GM19468 (cell line): ENCODE measurements at regions not wholly inside any gene's neighbourhood (a gene's known extent, or its start where the extent isn't known, plus 50 kb on each side); places are given as distances from the start of the nearest gene placed in this dataset.
"Not testable (repeated sequence)": the region's sequence is repeated elsewhere in the genome, so short reads cannot be mapped to it uniquely, and the experiment has no call there.

Experiments used
- ATAC-seq: cut with Tn5 transposase; IDR thresholded peaks from one replicate; pipeline ENCODE4 v1.9.1; 2021; ENCODE audit warnings: mild to moderate bottlenecking, moderate library complexity, moderate number of reproducible peaks; ENCODE audit not compliant: unreplicated experiment; ENCODE audit errors: extremely low read depth

GRCh38 chr5:20949636-20950035 is 961.6 kb upstream of the CDH18 start:
- no peak for ATAC-seq

- ATAC-seq = not testable (repeated sequence)
Observed at GRCh38 chr5:20943183-20943971, 955.4 kb upstream of the CDH18 start.

GRCh38 chr5:20942603-20943002 is 954.6 kb upstream of the CDH18 start:
- ATAC-seq = not testable (repeated sequence)

GRCh38 chr5:20940786-20941185 is 952.8 kb upstream of the CDH18 start:
- not testable (repeated sequence) for ATAC-seq

GRCh38 chr5:20890936-20891335 is 902.9 kb upstream of the CDH18 start:
- ATAC-seq = not testable (repeated sequence)

GRCh38 chr5:20875726-20876125 is 887.7 kb upstream of the CDH18 start:
- ATAC-seq = not testable (repeated sequence)

GRCh38 chr5:20865892-20866291 is 877.9 kb upstream of the CDH18 start:
- ATAC-seq = not testable (repeated sequence)

- ATAC-seq = no peak
Observed at GRCh38 chr5:20833081-20833627, 845.2 kb upstream of the CDH18 start.

GRCh38 chr5:20832204-20833080 is 844.4 kb upstream of the CDH18 start:
- ATAC-seq = no peak

GRCh38 chr5:20825951-20826350 is 838.0 kb upstream of the CDH18 start:
- ATAC-seq = not testable (repeated sequence)

- not testable (repeated sequence) for ATAC-seq
Observed at GRCh38 chr5:20797216-20797615, 809.2 kb upstream of the CDH18 start.

GRCh38 chr5:20784755-20785154 is 796.8 kb upstream of the CDH18 start:
- not testable (repeated sequence) for ATAC-seq

GRCh38 chr5:20783484-20783883 is 795.5 kb upstream of the CDH18 start:
- not testable (repeated sequence) for ATAC-seq

- ATAC-seq = not testable (repeated sequence)
Observed at GRCh38 chr5:20771338-20771737, 783.3 kb upstream of the CDH18 start.

GRCh38 chr5:20765074-20765473 is 777.1 kb upstream of the CDH18 start:
- not testable (repeated sequence) for ATAC-seq

- ATAC-seq = not testable (repeated sequence)
Observed at GRCh38 chr5:20759459-20759858, 771.5 kb upstream of the CDH18 start.

GRCh38 chr5:20752179-20752578 is 764.2 kb upstream of the CDH18 start:
- ATAC-seq = not testable (repeated sequence)

- ATAC-seq = not testable (repeated sequence)
Observed at GRCh38 chr5:20735715-20736114, 747.7 kb upstream of the CDH18 start.

- not testable (repeated sequence) for ATAC-seq
Observed at GRCh38 chr5:20732223-20732622, 744.2 kb upstream of the CDH18 start.

GRCh38 chr5:20721286-20721685 is 733.3 kb upstream of the CDH18 start:
- not testable (repeated sequence) for ATAC-seq
